ENCODE measurements at regions not wholly inside any gene's neighbourhood (a gene's known extent, or its start where the extent isn't known, plus 50 kb on each side); places are given as distances from the start of the nearest gene placed in this dataset.
"Not testable (repeated sequence)": the region's sequence is repeated elsewhere in the genome, so short reads cannot be mapped to it uniquely, and the experiment has no call there.

DNA sequence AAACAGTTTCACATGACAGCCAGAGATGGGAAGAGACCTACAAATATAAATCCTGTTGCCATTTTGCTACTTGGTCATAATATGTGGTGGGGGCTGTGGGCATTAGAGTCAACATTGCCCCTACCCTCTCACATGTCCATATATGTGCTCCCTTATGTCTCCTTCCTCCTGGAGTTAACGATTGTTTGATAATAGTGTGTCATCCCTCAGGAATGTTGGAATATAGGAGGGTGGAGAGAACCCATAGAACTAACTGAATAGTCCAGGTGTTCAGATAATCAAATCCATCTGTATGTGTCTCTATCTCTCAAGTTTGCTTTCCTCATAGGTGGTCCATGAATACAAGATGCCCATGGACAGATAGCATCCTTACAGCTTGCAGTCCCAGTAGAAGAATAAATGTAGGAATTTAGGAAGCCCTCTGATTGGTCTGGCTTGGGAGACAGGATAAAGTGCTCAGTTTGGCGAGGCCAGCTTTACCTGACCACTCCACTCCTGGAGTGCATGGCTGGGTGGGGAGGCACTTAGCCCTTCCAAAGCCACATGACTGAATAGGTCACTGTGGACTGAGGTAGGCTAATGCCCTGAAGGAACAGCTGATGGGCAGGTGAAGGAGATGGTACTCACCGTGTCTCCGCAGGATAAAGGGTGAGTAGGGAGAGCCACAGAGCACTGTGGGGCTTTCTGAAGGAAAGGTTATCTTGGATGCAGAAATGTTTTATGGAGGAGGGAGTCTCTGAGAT, 166.9 kb downstream of the CDCA7 start:
- no peaks in the 10 kb centered on the region for H3K36me3 ChIP-seq
- TF ChIP-seq CTCF (IDR thresholded peaks at IDR 0.05) = no peak
- TF ChIP-seq POLR2A (IDR thresholded peaks at IDR 0.05) = no peak
- no peak for TF ChIP-seq POLR2AphosphoS5 (IDR thresholded peaks at IDR 0.05)
- TF ChIP-seq EP300 (IDR thresholded peaks at IDR 0.05) = no peak
- H3K4me1 ChIP-seq = no peaks in the 10 kb centered on the region
- peaks cover 0 to 14% (median 0%) of the 10 kb centered on the region in 3 donors for H3K9me3 ChIP-seq
- no peak overlapping the region for H3K4me3 ChIP-seq
- ATAC-seq = no peak
- H3K27me3 ChIP-seq = peaks cover 15% of the 10 kb centered on the region
- no peak overlapping the region for H3K27ac ChIP-seq
- WGBS, 2 donors (ENCODE audit: low coverage in 1 of 2) = 73 to 76% methylated on average over 4 of the region's 4 CpGs

GRCh38 chr2:173523497-173523896, 168.8 kb downstream of the CDCA7 start:
- Histone ChIP-seq H3K4me1 (no peaks in the 10 kb centered on the region), H3K4me3 (no peak overlapping the region), H3K27ac (no peak overlapping the region), H3K27me3 (peaks cover 15% of the 10 kb centered on the region), H3K36me3 (no peaks in the 10 kb centered on the region), H3K9me3 (peaks cover 0 to 1% (median 0%) of the 10 kb centered on the region in 3 donors)
- ATAC-seq = peak; percentile 55
- 0 to 10% methylated on average over 3 to 4 of the region's 4 CpGs for WGBS, 2 donors (ENCODE audit: low coverage in 1 of 2)
- TF ChIP-seq CTCF (IDR thresholded peaks at IDR 0.05) (no peak), POLR2AphosphoS5 (IDR thresholded peaks at IDR 0.05) (no peak), POLR2A (IDR thresholded peaks at IDR 0.05) (no peak), EP300 (IDR thresholded peaks at IDR 0.05) (no peak)

DNA sequence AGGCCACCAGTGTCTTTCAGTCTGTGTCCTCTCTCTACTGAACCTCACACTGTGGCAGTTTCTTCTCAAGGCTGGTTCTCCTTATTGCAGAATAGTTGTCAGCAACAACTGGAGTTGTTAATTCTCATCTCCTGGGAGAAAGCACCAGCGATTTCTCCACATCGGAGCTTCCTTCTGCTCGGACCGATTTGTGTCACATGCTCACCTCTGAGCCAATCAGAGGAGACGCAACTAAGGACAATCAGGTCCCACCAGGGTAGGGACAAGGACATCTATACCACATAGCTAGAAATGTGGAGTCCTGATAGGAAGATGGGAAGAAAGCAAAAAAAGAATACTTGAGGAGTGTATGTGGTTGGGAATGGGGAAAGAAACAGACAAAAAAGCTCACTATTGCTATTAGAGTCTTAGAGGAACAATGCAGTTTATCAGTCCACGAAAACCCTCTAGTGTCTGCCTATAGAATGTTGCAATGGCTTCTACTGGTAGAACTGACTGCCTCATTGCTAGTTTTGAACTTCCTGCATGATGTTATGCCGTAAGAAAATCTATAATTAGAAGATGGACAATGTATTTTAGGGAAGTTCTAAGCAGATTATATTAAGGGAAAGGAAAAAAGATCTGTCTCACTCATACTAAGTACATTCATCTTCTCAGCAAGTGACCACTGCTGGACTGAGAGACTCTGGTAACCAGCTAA, 169.7 kb downstream of the CDCA7 start:
- ATAC-seq = peak; percentile 53
- Histone ChIP-seq H3K4me3 (no peak overlapping the region), H3K27me3 (peaks cover 15% of the 10 kb centered on the region), H3K27ac (no peak overlapping the region), H3K36me3 (no peaks in the 10 kb centered on the region), H3K9me3 (no peaks in the 10 kb centered on the region), H3K4me1 (no peaks in the 10 kb centered on the region)
- TF ChIP-seq CTCF (IDR thresholded peaks at IDR 0.05) (no peak), EP300 (IDR thresholded peaks at IDR 0.05) (no peak), POLR2AphosphoS5 (IDR thresholded peaks at IDR 0.05) (no peak), POLR2A (IDR thresholded peaks at IDR 0.05) (no peak)
- 48 to 74% methylated on average over 2 of the region's 7 CpGs for WGBS, 2 donors (ENCODE audit: low coverage in 1 of 2)

GRCh38 chr2:173532732-173533531, 178.3 kb downstream of the CDCA7 start:
- not testable (repeated sequence) for H3K27ac ChIP-seq, ATAC-seq, H3K36me3 ChIP-seq, H3K4me3 ChIP-seq, H3K27me3 ChIP-seq, H3K9me3 ChIP-seq, H3K4me1 ChIP-seq
- WGBS, 2 donors (ENCODE audit: low coverage in 1 of 2) = 54 to 100% methylated on average over 4 to 8 of the region's 32 CpGs

GRCh38 chr2:173537694-173538093, 183.0 kb downstream of the CDCA7 start:
- WGBS, 2 donors (ENCODE audit: low coverage in 1 of 2) = 73 to 100% methylated on average over 1 to 2 of the region's 2 CpGs
- no peak for ATAC-seq
- Histone ChIP-seq H3K27me3 (peaks cover 6% of the 10 kb centered on the region), H3K4me1 (no peaks in the 10 kb centered on the region), H3K9me3 (no peaks in the 10 kb centered on the region), H3K36me3 (no peaks in the 10 kb centered on the region), H3K27ac (no peak overlapping the region), H3K4me3 (no peak overlapping the region)
- no peak for TF ChIP-seq POLR2AphosphoS5 (IDR thresholded peaks at IDR 0.05)
- no peak for TF ChIP-seq EP300 (IDR thresholded peaks at IDR 0.05)
- no peak for TF ChIP-seq POLR2A (IDR thresholded peaks at IDR 0.05)
- no peak for TF ChIP-seq CTCF (IDR thresholded peaks at IDR 0.05)

Data from gastroesophageal sphincter (tissue), 4 donors.